ENCODE measurements at regions not wholly inside any gene's neighbourhood (a gene's known extent, or its start where the extent isn't known, plus 50 kb on each side); places are given as distances from the start of the nearest gene placed in this dataset.

- Histone ChIP-seq H3K9me3 (replicated peaks; ENCODE audit: control insufficient read depth, insufficient read depth, low read length) (no peaks in the 10 kb centered on the region; the same call in 2 of the 3 replicates), H3K4me1 (ENCODE audit: control insufficient read depth, insufficient read depth, low read length) (no peaks in the 10 kb centered on the region), H3K4me2 (ENCODE audit: control insufficient read depth, insufficient read depth) (no peak overlapping the region), H4K20me1 (ENCODE audit: control insufficient read depth, insufficient read depth) (no peaks in the 10 kb centered on the region), H3K4me3 (no peak overlapping the region), H2AFZ (ENCODE audit: control insufficient read depth, low read depth, low read length) (no peak overlapping the region), H3K79me2 (ENCODE audit: control insufficient read depth, insufficient read depth, low read length) (no peaks in the 10 kb centered on the region), H3K27me3 (replicated peaks in 1 of 2; ENCODE audit: control insufficient read depth in 2 of 2, insufficient read depth in 2 of 2, low read length in 1 of 2) (no peaks in the 10 kb centered on the region), H3K9ac (ENCODE audit: control insufficient read depth, insufficient read depth, low read length) (no peak overlapping the region), H3K36me3 (ENCODE audit: control insufficient read depth in 2 of 2, insufficient read depth in 2 of 2, low read length in 1 of 2) (no peaks in the 10 kb centered on the region), H3K27ac (ENCODE audit: control insufficient read depth, insufficient read depth) (no peak overlapping the region)
- in situ Hi-C loops (cut with MboI) (no loop called here), intact Hi-C loops (cut with micrococcal nuclease; ENCODE audit: unreplicated experiment) (no loop called here)
- ChIA-PET CTCF (interaction anchor here (1.0 kb wide), 1 partner anchor 146 kb away, joined by 3 read pairs; the partner anchor contains the start of gene ABI3BP), POLR2A (no interaction called here), SMC1A (ENCODE audit: uncharacterized antibody, unreplicated experiment) (no interaction called here), RAD21 (ENCODE audit: unreplicated experiment) (no interaction called here)
- DNase-seq (ENCODE audit: low read depth, low spot score) (no peak), ATAC-seq (no peak), FAIRE-seq (no peak)
- no TSS peak for BruUV-seq (replicated peaks)
- 100% methylated on average over 1 of the region's 1 CpG for WGBS (ENCODE audit: insufficient coverage, insufficient replicate concordance, low lambda C conversion rate, missing lambda C conversion rate)
- TF ChIP-seq LARP7 (IDR thresholded peaks at IDR 0.05): no peak
- no peak for TF ChIP-seq ZBTB40 (IDR thresholded peaks at IDR 0.05; ENCODE audit: borderline replicate concordance)
- no peak for TF ChIP-seq ATF7 (IDR thresholded peaks at IDR 0.05; ENCODE audit: low read depth)
- TF ChIP-seq SMAD5 (IDR thresholded peaks at IDR 0.05; ENCODE audit: low read depth): no peak
- no peak for TF ChIP-seq ATF2 (IDR thresholded peaks at IDR 0.05; ENCODE audit: low read length)
- no peak for TF ChIP-seq RCOR1 (conservative IDR thresholded peaks at IDR 0.05; ENCODE audit: low read depth, low read length)
- no peak for TF ChIP-seq NR2F1 (conservative IDR thresholded peaks at IDR 0.05)
- TF ChIP-seq YY1 (IDR thresholded peaks at IDR 0.05; ENCODE audit: low read depth, low read length): no peak
- no peak for TF ChIP-seq SKIL (IDR thresholded peaks at IDR 0.05; ENCODE audit: low read depth, poor library complexity, severe bottlenecking)
- no peak for TF ChIP-seq ZNF592 (IDR thresholded peaks at IDR 0.05)
- no peak for TF ChIP-seq USF1 (IDR thresholded peaks at IDR 0.05; ENCODE audit: borderline replicate concordance, extremely low read length, insufficient read depth, low read depth, low read length)
Observed at GRCh38 chr3:101138817-101139216, 145.6 kb upstream of the ABI3BP start.

Data from GM12878 (cell line).